Stomach (tissue), 8 donors: ENCODE measurements at regions not wholly inside any gene's neighbourhood (a gene's known extent, or its start where the extent isn't known, plus 50 kb on each side); places are given as distances from the start of the nearest gene placed in this dataset.
"Not testable (repeated sequence)": the region's sequence is repeated elsewhere in the genome, so short reads cannot be mapped to it uniquely, and the experiment has no call there.

Experiments used
- DNase-seq, 2 donors: peaks; one replicate each; pipeline versions ENCODE4 v3.0.0 to v3.0.0-alpha.2; 2013 to 2019
- H3K27ac ChIP-seq, 5 donors: fragments of 200-600 bp in 4 of 5; sonication (generic) in 4 of 5; one replicate each; pipeline ENCODE4 v1.5.1; 2013 to 2019; ENCODE audit warnings: mild to moderate bottlenecking in 1 of 5, moderate library complexity in 1 of 5
- H3K27me3 ChIP-seq, 3 donors: fragments of 200-600 bp; sonication (generic); one replicate each; pipeline ENCODE4 v1.5.1; 2017 to 2019; ENCODE audit warnings: mixed run types in 1 of 3
- H3K36me3 ChIP-seq, 4 donors: fragments of 200-600 bp; sonication (generic); 1 replicate in 3 of 4; 2 replicates in 1 of 4; pipeline ENCODE4 v1.5.1; 2016 to 2019
- H3K4me1 ChIP-seq, 4 donors: fragments of 200-600 bp; sonication (generic); one replicate each; pipeline ENCODE4 v1.5.1; 2016 to 2019
- H3K4me3 ChIP-seq, 4 donors: fragments of 200-600 bp; sonication (generic) in 3 of 4; one replicate each; pipeline ENCODE4 v1.5.1; 2016 to 2019; ENCODE audit warnings: mild to moderate bottlenecking in 1 of 4
- H3K9me3 ChIP-seq, 4 donors: fragments of 200-600 bp; sonication (generic); one replicate each; pipeline ENCODE4 v1.5.1; 2016 to 2019
- EP300 ChIP-seq: sonication (generic); formaldehyde crosslinking; IDR thresholded peaks from one replicate; pipeline ENCODE4 v1.6.1; 2017; ENCODE audit warnings: antibody characterized with exemption
- POLR2A ChIP-seq, 4 donors: fragments of 450-650 bp; IDR thresholded peaks; one replicate each; pipeline ENCODE4 v1.6.1; 2016; ENCODE audit warnings: antibody characterized with exemption in 4 of 4, control low read depth in 2 of 4, mild to moderate bottlenecking in 1 of 4, moderate library complexity in 1 of 4
- POLR2AphosphoS5 ChIP-seq, 3 donors: sonication (generic); formaldehyde crosslinking; IDR thresholded peaks; one replicate each; pipeline ENCODE4 v1.6.1; 2016; ENCODE audit warnings: antibody characterized with exemption in 3 of 3
- WGBS, 5 donors: extraction: QIAGEN DNeasy Blood & Tissue Kit in 3 of 5; methylation state at CpG; one replicate each; pipeline versions ENCODE4 v1.1.5 to v1.1.7; 2013 to 2018; 5-methylcytosine and 5-hydroxymethylcytosine counted together
- intact Hi-C: fragments of 100-400 bp; cut with DNase I; formaldehyde crosslinking; loops from one replicate; pipeline ENCODE4 v1.15.1; 2023; ENCODE audit warnings: low total_unique reads
- TF ChIP-seq, protein P1 (sequence below), 7 experiments: fragments of 450-650 bp in 4 of 7; fragments of 200-600 bp in 3 of 7; sonication (generic) in 3 of 7; IDR thresholded peaks; one replicate each; pipeline ENCODE4 v1.5.1; 2016 to 2019; ENCODE audit warnings: antibody characterized with exemption in 7 of 7, control low read depth in 2 of 7, mild to moderate bottlenecking in 1 of 7
- donor health status: healthy with polysubstance abuse.
- donor health status: Bipolar disorder and iron deficiency.
- donor health status: healthy.

DNA sequence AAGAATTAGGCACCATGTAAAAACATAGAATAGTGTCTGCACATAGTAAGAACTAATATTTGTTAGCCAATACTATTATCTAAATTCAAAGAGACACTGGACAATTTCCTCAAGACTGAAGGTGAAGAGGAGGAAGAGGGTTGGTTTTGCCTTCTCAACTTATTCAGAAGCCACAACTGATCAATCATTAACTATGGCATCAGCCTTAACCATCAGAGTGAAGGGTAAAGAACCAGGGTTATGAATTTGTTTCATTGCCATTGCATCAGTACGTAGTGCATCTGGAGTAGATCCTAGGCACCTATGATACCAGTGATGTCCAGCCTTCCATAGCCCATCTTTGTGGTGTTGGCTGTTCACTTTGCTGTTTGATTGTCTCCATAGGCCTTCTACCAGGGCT lies 421.7 kb upstream of the DEPDC1 start:
- no peaks in the 10 kb centered on the region for H3K36me3 ChIP-seq
- no peaks in the 10 kb centered on the region for H3K9me3 ChIP-seq
- TF ChIP-seq, protein P1, sequence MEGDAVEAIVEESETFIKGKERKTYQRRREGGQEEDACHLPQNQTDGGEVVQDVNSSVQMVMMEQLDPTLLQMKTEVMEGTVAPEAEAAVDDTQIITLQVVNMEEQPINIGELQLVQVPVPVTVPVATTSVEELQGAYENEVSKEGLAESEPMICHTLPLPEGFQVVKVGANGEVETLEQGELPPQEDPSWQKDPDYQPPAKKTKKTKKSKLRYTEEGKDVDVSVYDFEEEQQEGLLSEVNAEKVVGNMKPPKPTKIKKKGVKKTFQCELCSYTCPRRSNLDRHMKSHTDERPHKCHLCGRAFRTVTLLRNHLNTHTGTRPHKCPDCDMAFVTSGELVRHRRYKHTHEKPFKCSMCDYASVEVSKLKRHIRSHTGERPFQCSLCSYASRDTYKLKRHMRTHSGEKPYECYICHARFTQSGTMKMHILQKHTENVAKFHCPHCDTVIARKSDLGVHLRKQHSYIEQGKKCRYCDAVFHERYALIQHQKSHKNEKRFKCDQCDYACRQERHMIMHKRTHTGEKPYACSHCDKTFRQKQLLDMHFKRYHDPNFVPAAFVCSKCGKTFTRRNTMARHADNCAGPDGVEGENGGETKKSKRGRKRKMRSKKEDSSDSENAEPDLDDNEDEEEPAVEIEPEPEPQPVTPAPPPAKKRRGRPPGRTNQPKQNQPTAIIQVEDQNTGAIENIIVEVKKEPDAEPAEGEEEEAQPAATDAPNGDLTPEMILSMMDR (IDR thresholded peaks at IDR 0.05) = no peak
- TF ChIP-seq POLR2AphosphoS5 (IDR thresholded peaks at IDR 0.05) = no peak
- TF ChIP-seq POLR2A (IDR thresholded peaks at IDR 0.05) = no peak
- no peak for TF ChIP-seq EP300
- no peak overlapping the region for H3K4me3 ChIP-seq
- no peak overlapping the region for H3K27ac ChIP-seq
- intact Hi-C loops = no loop called here
- H3K27me3 ChIP-seq = no peaks in the 10 kb centered on the region
- peaks cover 0 to 21% (median 9%) of the 10 kb centered on the region in 4 donors for H3K4me1 ChIP-seq
- 67 to 100% (median 90%) methylated on average over 1 of the region's 1 CpG for WGBS, 5 donors
- no peak for DNase-seq

DNA sequence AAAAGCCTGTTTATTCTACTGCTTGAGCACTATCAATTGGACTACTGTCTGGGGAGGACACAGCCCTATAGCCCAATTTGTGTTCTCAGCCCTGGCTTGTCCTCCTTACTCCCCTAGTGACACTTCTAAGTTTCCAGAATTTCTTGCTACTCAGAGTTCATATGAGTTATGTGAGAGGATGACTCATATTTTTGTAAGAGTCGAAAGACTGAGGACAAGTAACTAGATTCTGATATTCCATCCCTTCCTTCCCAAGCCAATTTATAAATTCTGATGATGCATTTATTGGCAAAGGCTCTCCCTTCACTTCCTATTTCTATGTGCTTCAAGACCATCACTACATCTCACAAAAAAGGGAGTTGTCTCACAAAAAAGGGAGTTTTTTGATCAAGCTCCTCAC lies 422.2 kb upstream of the DEPDC1 start:
- WGBS, 5 donors = 70 to 96% (median 83%) methylated on average over 1 of the region's 1 CpG
- no peaks in the 10 kb centered on the region for H3K36me3 ChIP-seq
- H3K27ac ChIP-seq = no peak overlapping the region
- TF ChIP-seq EP300 = no peak
- TF ChIP-seq POLR2AphosphoS5 (IDR thresholded peaks at IDR 0.05) = no peak
- TF ChIP-seq POLR2A (IDR thresholded peaks at IDR 0.05) = no peak
- TF ChIP-seq, protein P1 (IDR thresholded peaks at IDR 0.05) = no peak
- no peak overlapping the region for H3K4me3 ChIP-seq
- peak in 1 of 2 donors; percentile 12 for DNase-seq
- no peaks in the 10 kb centered on the region for H3K27me3 ChIP-seq
- intact Hi-C loops = no loop called here
- H3K9me3 ChIP-seq = no peaks in the 10 kb centered on the region
- H3K4me1 ChIP-seq = peaks cover 0 to 21% (median 9%) of the 10 kb centered on the region in 4 donors

DNA sequence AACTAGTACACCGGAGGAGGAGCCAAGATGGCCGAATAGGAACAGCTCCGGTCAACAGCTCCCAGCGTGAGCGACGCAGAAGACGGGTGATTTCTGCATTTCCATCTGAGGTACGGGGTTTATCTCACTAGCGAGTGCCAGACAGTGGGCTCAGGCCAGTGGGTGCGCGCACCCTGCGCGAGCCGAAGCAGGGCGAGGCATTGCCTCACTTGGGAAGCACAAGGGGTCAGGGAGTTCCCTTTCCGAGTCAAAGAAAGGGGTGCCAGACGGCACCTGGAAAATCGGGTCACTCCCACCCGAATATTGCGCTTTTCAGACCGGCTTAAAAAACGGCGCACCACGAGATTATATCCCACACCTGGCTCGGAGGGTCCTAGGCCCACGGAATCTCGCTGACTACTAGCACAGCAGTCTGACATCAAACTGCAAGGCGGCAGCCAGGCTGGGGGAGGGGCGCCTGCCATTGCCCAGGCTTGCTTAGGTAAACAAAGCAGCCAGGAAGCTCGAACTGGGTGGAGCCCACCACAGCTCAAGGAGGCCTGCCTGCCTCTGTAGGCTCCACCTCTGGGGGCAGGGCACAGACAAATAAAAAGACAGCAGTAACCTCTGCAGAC lies 426.7 kb upstream of the DEPDC1 start:
- H3K4me3 ChIP-seq, DNase-seq, intact Hi-C loops, H3K9me3 ChIP-seq, H3K36me3 ChIP-seq, H3K4me1 ChIP-seq, H3K27me3 ChIP-seq, H3K27ac ChIP-seq: not testable (repeated sequence)
- 92 to 95% (median 92%) methylated on average over 25 to 30 of the region's 30 CpGs for WGBS, 5 donors

DNA sequence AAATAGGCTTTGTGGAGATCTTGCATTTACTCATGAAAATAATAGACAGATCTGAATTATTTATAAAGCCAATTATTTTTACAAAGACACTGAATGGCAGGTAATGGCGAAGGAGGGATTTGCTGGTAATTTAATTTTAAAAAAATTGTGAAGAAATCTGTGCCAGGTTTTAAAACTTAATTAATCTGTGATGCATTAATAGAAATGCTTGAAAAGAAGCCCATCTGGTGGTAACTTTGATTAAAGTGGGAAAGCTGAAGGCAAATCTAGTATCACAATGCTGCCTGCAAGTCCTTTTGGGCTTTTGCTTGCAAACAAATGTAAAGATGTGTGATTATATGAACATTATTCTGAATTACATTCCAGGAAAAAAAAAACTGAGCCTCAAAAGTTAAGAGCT lies 433.2 kb upstream of the DEPDC1 start:
- Histone ChIP-seq H3K4me3 (no peak overlapping the region), H3K4me1 (no peaks in the 10 kb centered on the region), H3K9me3 (no peaks in the 10 kb centered on the region), H3K27me3 (no peaks in the 10 kb centered on the region), H3K27ac (no peak overlapping the region), H3K36me3 (no peaks in the 10 kb centered on the region)
- intact Hi-C loops = no loop called here
- WGBS, 5 donors = 90 to 96% (median 92%) methylated on average over 1 of the region's 1 CpG
- DNase-seq = no peak
- TF ChIP-seq POLR2A (IDR thresholded peaks at IDR 0.05) (no peak), POLR2AphosphoS5 (IDR thresholded peaks at IDR 0.05) (no peak), EP300 (no peak)
- TF ChIP-seq, protein P1 (IDR thresholded peaks at IDR 0.05) = no peak

DNA sequence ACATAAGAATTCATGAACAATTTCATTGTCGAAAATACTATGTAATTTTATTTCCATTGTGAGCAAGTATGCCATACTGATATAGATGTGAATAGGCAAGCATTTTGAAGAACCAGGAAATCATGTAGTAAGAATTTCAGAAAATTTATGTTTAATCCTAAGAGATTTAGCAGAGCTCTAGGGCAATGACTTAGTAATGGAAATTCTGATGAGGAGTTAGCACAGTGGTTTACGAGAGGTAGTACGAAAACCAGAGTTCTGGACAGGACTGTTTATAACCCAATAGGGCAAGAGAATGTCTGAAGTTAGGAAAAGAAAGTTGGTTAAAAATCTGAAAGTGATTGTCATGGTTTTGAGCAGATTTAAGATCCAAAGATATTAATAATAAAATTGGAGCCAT lies 439.6 kb upstream of the DEPDC1 start:
- intact Hi-C loops = no loop called here
- 63 to 92% (median 84%) methylated on average over 3 of the region's 3 CpGs for WGBS, 5 donors

More for the DNA sequence above, 439.6 kb upstream of the DEPDC1 start:
- Histone ChIP-seq H3K4me1 (no peaks in the 10 kb centered on the region), H3K4me3 (no peak overlapping the region), H3K9me3 (no peaks in the 10 kb centered on the region), H3K27ac (no peak overlapping the region), H3K36me3 (no peaks in the 10 kb centered on the region), H3K27me3 (no peaks in the 10 kb centered on the region)
- no peak for DNase-seq
- TF ChIP-seq POLR2A (IDR thresholded peaks at IDR 0.05) (no peak), EP300 (no peak), POLR2AphosphoS5 (IDR thresholded peaks at IDR 0.05) (no peak)
- TF ChIP-seq, protein P1 (IDR thresholded peaks at IDR 0.05) = no peak
